NCI-H1417 treated with DMSO at 0.1 percent for 48 hours (cell line): ENCODE measurements at regions not wholly inside any gene's neighbourhood (a gene's known extent, or its start where the extent isn't known, plus 50 kb on each side); places are given as distances from the start of the nearest gene placed in this dataset.

Source experiments
- DNase-seq: peaks from one replicate; lab custom pipeline; 2025; lab: John Stamatoyannopoulos, UW

DNA sequence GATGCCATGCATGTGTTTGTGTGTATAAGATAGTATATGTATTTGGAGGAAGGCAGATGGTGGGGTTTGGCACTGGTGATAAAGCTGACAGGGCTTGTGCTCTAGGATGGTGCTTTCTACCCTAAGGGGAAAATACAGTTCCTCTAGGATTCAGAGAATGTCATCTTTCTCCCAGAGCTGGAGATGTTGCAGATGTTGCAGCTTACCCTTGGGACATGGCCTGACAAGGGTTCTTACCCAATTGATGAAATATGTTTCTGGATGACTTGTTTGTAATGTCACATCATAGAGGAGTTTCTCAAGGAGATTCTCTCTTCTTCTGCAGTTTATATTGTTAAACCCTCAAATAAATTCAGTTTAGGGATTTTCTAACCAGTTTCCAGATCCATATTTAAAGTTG is 52.5 kb upstream of the PITX2 start:
- no peak for DNase-seq

DNA sequence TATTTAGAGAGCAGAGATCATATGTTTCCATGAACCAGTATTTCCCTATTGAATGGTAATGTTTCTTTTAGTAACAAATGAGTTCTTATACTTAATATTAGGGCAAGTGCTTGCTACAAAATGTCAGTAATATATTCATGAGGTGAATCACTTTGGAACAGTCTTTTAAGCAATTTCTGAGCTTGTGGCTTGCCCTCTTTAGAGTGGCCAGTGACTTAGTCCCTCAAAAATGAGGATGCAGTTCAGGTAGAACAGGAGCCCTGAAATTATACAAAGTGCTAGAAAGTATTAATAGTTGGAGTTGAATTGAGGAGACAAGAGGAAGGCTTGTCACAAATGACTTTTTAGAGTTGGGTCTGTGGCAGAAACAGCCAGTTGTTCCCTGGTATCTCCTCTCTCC is 53.4 kb upstream of the PITX2 start:
- DNase-seq: no peak

- no peak for DNase-seq
Observed at GRCh38 chr4:110678517-110679227, 55.8 kb upstream of the PITX2 start.

DNA sequence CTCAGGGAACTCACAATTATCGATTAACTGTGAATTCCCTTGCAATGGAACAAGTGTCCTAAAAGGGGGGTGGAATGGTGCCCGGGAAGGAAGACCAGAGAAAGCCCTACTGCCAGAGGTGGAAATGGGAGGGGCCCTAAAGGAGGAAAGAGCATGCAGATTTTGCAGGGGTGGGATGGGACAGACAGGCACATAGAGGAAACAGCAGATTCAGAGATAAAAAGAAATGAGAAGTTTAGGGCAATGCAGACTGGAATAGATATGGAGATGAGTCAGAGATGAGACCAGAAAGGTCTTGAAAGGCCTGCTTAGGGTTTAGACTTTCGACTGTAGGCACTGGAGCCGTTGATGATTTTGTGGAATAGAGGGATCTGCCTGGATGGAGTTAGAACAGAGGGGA is 57.4 kb upstream of the PITX2 start:
- DNase-seq: no peak

DNA sequence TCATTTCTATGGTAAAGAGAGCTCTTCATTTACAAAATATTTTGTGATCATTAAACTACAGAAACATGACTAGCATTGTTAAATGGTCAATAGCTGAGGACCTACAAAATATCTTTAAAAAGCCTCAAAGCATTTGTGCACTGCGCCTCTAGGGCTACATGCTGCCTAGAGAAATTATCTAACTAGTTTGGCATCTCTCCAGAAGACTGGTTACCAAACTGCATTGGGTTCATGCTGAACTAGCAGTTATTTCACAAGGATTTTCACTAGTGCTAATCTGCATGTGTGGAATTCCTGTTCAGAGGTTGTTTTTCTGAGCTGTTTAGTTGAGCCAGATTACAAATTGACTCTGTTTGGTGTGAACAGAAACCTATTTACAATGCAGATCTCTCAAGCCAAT is 58.5 kb upstream of the PITX2 start:
- DNase-seq: no peak

DNA sequence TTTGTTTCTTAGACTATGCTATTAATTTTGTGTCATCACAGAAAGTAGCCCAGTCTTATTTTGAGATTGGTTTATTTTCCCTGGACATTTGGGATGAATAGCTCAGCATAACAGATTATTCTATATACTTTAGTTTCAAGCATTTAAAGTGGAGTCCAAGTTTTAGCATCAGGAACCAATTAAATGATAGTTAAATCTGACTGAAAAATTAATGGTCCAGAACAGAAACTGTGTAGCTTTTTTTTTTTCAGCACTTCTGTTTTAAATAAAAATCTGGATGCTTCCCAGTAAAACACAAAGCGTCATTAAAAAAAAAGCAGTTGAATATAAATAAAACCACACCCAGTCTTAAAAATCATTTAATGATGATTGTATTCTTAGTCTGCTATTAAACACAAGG is 59.4 kb upstream of the PITX2 start:
- no peak for DNase-seq

DNA sequence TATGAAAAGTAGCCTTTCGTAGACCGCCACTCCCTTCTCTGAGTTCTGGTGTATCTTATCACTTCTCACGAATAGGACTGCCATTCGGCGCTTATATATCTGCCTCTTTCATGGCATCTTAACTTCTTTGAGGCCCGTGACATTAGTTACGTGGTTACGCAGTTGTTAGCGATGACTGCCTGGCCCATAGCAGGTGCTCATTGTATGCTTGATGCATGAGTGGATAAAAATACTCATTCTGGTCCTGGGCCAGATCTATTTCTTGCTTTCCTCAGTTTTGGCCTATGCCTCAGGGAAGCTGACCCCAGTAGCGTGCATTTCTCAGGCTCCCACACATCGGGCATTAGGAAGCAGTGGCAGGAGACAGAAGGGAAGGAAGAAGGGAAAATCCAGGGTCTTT is 60.7 kb upstream of the PITX2 start:
- no peak for DNase-seq

DNA sequence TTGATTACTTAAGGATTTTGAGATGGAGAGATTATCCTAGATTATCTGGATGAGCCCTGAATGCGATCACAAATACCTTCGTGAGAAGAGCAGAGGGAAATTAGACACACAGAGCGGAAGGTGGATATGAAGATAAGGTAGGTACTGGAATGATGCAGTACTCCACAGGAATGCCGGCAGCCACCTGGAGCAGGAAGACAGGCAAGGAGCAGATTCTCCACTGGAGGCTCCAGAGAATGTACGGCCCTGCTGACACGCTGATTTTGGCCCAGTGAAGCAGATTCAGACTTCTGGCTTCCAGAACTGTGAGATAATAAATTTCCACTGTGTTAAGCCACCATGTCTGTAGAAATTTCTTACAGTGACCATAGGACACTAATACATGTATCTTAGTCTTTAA is 79.4 kb upstream of the PITX2 start:
- no peak for DNase-seq

DNA sequence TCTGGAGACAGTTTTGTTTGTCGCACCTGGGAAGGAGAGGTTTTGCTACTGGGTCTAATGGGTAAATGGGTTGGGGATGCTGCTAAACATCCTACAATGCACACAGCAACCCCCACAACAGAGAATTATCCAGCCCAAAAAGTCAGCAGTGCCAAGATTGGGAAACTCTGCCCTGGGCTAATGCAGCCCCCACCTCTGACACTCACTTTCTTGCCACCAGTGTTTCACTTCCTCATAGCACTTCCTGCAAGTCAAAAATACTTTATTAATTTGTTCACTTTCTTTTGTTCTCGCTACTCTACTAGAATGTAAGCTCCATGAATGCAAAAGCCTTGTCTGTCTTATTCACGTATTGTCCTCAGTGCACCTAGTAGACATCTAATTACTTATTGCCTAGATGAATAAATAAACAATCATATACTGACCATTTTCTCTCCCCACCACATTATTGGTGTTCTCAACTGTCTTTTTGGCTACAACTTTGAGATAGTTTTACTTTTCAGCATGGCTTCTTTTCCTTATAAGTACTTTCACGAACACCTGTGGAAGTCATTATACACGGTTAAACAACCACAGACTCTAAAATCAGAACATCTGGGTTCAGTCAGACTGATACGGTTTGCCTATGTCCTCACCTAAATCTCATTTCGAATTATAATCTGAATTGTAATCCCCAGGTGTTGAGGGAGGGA is 82.0 kb upstream of the PITX2 start:
- DNase-seq: no peak

- no peak for DNase-seq
Observed at GRCh38 chr4:110705440-110705782, 82.5 kb upstream of the PITX2 start.

- no peak for DNase-seq
Observed at GRCh38 chr4:110710070-110710469, 87.2 kb upstream of the PITX2 start.

GRCh38 chr4:110712486-110712885 is 89.6 kb upstream of the PITX2 start:
- no peak for DNase-seq

- DNase-seq: no peak
Observed at GRCh38 chr4:110730318-110730717, 107.4 kb upstream of the PITX2 start.

DNA sequence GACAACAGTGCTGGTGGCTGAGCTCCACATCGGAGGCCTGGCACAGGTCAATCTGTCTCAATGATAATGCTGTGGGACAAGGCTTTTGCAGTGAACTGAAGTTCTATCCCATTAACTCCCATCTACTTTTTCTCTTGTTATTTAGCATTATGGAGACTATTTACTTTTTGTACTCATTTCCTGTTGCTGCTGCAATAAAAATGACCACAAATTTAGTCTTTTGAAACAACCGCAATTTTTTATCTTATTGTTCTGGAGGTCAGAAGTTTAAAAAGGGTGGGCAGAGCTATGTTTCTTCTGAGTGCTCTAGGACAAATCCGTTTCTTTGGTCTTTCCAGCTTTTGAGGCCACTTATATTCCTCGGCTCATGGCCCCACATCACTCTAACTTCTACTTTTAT is 111.0 kb upstream of the PITX2 start:
- DNase-seq: no peak

GRCh38 chr4:110735686-110736085 is 112.8 kb upstream of the PITX2 start:
- no peak for DNase-seq

GRCh38 chr4:110737931-110738330 is 115.1 kb upstream of the PITX2 start:
- no peak for DNase-seq

DNA sequence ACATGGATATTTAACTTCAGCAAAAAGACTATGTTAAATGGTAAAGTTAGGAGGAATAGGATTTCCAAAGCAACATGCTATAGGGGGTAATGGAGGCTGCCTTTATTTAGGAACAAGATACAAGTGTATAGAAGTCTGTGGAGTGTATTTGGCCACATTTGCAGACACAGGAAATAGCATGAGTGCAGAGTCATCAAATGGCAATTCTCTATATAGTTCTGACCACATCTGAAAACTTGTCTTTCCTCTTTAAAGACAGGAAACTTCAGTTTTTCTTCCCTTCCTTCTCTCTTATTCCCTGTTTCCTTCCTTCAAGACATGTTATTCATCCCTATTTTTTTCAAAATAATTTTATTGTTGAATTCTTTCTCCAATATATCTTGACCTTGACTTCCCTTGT is 119.3 kb upstream of the PITX2 start:
- no peak for DNase-seq

GRCh38 chr4:110748071-110748470 is 125.2 kb upstream of the PITX2 start:
- DNase-seq: no peak

- DNase-seq: no peak
Observed at GRCh38 chr4:110751183-110751582, 128.3 kb upstream of the PITX2 start.

GRCh38 chr4:110751986-110752385 is 129.1 kb upstream of the PITX2 start:
- DNase-seq: no peak

- DNase-seq: no peak
Observed at GRCh38 chr4:110753466-110753865, 130.6 kb upstream of the PITX2 start.

- DNase-seq: no peak
Observed at GRCh38 chr4:110754716-110755115, 131.8 kb upstream of the PITX2 start.

- no peak for DNase-seq
Observed at GRCh38 chr4:110769578-110769977, 146.7 kb upstream of the PITX2 start.

- no peak for DNase-seq
Observed at GRCh38 chr4:110770353-110770752, 147.5 kb upstream of the PITX2 start.
